Esophagus squamous epithelium (tissue), 5 donors: ENCODE measurements at regions not wholly inside any gene's neighbourhood (a gene's known extent, or its start where the extent isn't known, plus 50 kb on each side); places are given as distances from the start of the nearest gene placed in this dataset.
"Not testable (repeated sequence)": the region's sequence is repeated elsewhere in the genome, so short reads cannot be mapped to it uniquely, and the experiment has no call there.

ENCODE experiments used
- DNase-seq: peaks from one replicate; lab custom pipeline; 2025; lab: John Stamatoyannopoulos, UW
- H3K27ac ChIP-seq, 4 donors: fragments of 200-600 bp; sonication (generic); one replicate each; pipeline ENCODE4 v1.5.1; 2016 to 2019; ENCODE audit warnings: mild to moderate bottlenecking in 1 of 4
- H3K27me3 ChIP-seq, 4 donors: fragments of 200-600 bp; sonication (generic); 1 replicate in 3 of 4; 2 replicates in 1 of 4; pipeline versions ENCODE4 v1.5.1 to v1.6.0; 2017 to 2021; ENCODE audit warnings: antibody characterized with exemption in 1 of 4
- H3K36me3 ChIP-seq, 3 donors: fragments of 200-600 bp; sonication (generic); one replicate each; pipeline ENCODE4 v1.5.1; 2016 to 2019
- H3K4me1 ChIP-seq, 3 donors: fragments of 200-600 bp; sonication (generic); one replicate each; pipeline ENCODE4 v1.5.1; 2017 to 2019
- H3K4me3 ChIP-seq, 4 donors: fragments of 200-600 bp; sonication (generic); 1 replicate in 3 of 4; 2 replicates in 1 of 4; pipeline ENCODE4 v1.5.1; 2016 to 2019; ENCODE audit warnings: mild to moderate bottlenecking in 2 of 4, moderate library complexity in 1 of 4
- H3K9me3 ChIP-seq, 3 donors: fragments of 200-600 bp; sonication (generic); one replicate each; pipeline ENCODE4 v1.5.1; 2016 to 2019
- CTCF ChIP-seq, 6 experiments: fragments of 450-650 bp in 4 of 6; fragments of 200-600 bp in 2 of 6; sonication (generic) in 2 of 6; IDR thresholded peaks; one replicate each; pipeline ENCODE4 v1.5.1; 2016 to 2019; ENCODE audit warnings: antibody characterized with exemption in 6 of 6, mild to moderate bottlenecking in 4 of 6, moderate library complexity in 4 of 6
- POLR2A ChIP-seq, 4 donors: fragments of 450-650 bp; IDR thresholded peaks; one replicate each; pipeline ENCODE4 v1.6.1; 2017; ENCODE audit warnings: antibody characterized with exemption in 4 of 4, mild to moderate bottlenecking in 4 of 4, moderate library complexity in 3 of 4
- WGBS, 2 donors: methylation state at CpG; one replicate each; pipeline ENCODE4 v1.1.5; 2018; 5-methylcytosine and 5-hydroxymethylcytosine counted together
- intact Hi-C: fragments of 100-400 bp; cut with DNase I; formaldehyde crosslinking; loops from one replicate; pipeline ENCODE4 v1.15.0; 2022
- donor health status: DM: yes; HTN: yes; CAD: no.

- Histone ChIP-seq H3K27me3 (no peaks in the 10 kb centered on the region), H3K4me1 (no peaks in the 10 kb centered on the region), H3K9me3 (peaks cover 0 to 15% (median 0%) of the 10 kb centered on the region in 3 donors), H3K4me3 (no peak overlapping the region), H3K27ac (no peak overlapping the region), H3K36me3 (no peaks in the 10 kb centered on the region)
- WGBS, 2 donors: 61 to 75% methylated on average over 2 of the region's 2 CpGs
- DNase-seq: no peak
- intact Hi-C loops: no loop called here
- TF ChIP-seq CTCF (IDR thresholded peaks at IDR 0.05) (no peak), POLR2A (IDR thresholded peaks at IDR 0.05) (no peak)
Measured at GRCh38 chr4:116275006-116275405, 810.4 kb downstream of the TRAM1L1 start.

GRCh38 chr4:116272336-116272735 is 813.0 kb downstream of the TRAM1L1 start:
- Histone ChIP-seq H3K27ac (no peak overlapping the region), H3K27me3 (no peaks in the 10 kb centered on the region), H3K4me3 (no peak overlapping the region), H3K9me3 (peaks cover 0 to 15% (median 0%) of the 10 kb centered on the region in 3 donors), H3K36me3 (no peaks in the 10 kb centered on the region), H3K4me1 (no peaks in the 10 kb centered on the region)
- 59 to 71% methylated on average over 1 of the region's 1 CpG for WGBS, 2 donors
- intact Hi-C loops: no loop called here
- TF ChIP-seq CTCF (IDR thresholded peaks at IDR 0.05) (no peak), POLR2A (IDR thresholded peaks at IDR 0.05) (no peak)
- DNase-seq: no peak

GRCh38 chr4:116260931-116261330 is 824.4 kb downstream of the TRAM1L1 start:
- H3K4me1 ChIP-seq, intact Hi-C loops: not testable (repeated sequence)
- WGBS, 2 donors: 55 to 60% methylated on average over 3 of the region's 3 CpGs

GRCh38 chr4:116244771-116245170 is 840.6 kb downstream of the TRAM1L1 start:
- intact Hi-C loops: no loop called here
- H3K27me3 ChIP-seq: no peaks in the 10 kb centered on the region
- H3K4me1 ChIP-seq: no peaks in the 10 kb centered on the region
- WGBS, 2 donors: 43 to 50% methylated on average over 1 of the region's 1 CpG
- no peak overlapping the region for H3K27ac ChIP-seq
- H3K4me3 ChIP-seq: no peak overlapping the region
- H3K36me3 ChIP-seq: no peaks in the 10 kb centered on the region
- DNase-seq: no peak
- H3K9me3 ChIP-seq: no peaks in the 10 kb centered on the region
- no peak for TF ChIP-seq CTCF (IDR thresholded peaks at IDR 0.05)
- TF ChIP-seq POLR2A (IDR thresholded peaks at IDR 0.05): no peak

More at GRCh38 chr4:116260931-116261330, 824.4 kb downstream of the TRAM1L1 start:
- peaks cover 0 to 15% (median 6%) of the 10 kb centered on the region in 3 donors for H3K9me3 ChIP-seq
- H3K36me3 ChIP-seq, H3K4me3 ChIP-seq, H3K27me3 ChIP-seq, DNase-seq, H3K27ac ChIP-seq: not testable (repeated sequence)

- DNase-seq: no peak
- H3K4me1 ChIP-seq: no peaks in the 10 kb centered on the region
- 20 to 30% methylated on average over 2 of the region's 2 CpGs for WGBS, 2 donors
- no peak overlapping the region for H3K4me3 ChIP-seq
- H3K36me3 ChIP-seq: no peaks in the 10 kb centered on the region
- no peaks in the 10 kb centered on the region for H3K9me3 ChIP-seq
- intact Hi-C loops: no loop called here
- no peak overlapping the region for H3K27ac ChIP-seq
- no peaks in the 10 kb centered on the region for H3K27me3 ChIP-seq
- TF ChIP-seq POLR2A (IDR thresholded peaks at IDR 0.05): no peak
- no peak for TF ChIP-seq CTCF (IDR thresholded peaks at IDR 0.05)
Measured at GRCh38 chr4:116243431-116243830, 841.9 kb downstream of the TRAM1L1 start.

GRCh38 chr4:116233971-116234370 is 851.4 kb downstream of the TRAM1L1 start:
- intact Hi-C loops: no loop called here
- H3K9me3 ChIP-seq: no peaks in the 10 kb centered on the region
- DNase-seq: no peak

GRCh38 chr4:116231999-116232398 is 853.4 kb downstream of the TRAM1L1 start:
- intact Hi-C loops, H3K4me1 ChIP-seq, H3K27me3 ChIP-seq, H3K4me3 ChIP-seq, H3K36me3 ChIP-seq, DNase-seq, H3K27ac ChIP-seq, H3K9me3 ChIP-seq: not testable (repeated sequence)
- 61 to 73% methylated on average over 3 to 4 of the region's 4 CpGs for WGBS, 2 donors

More at GRCh38 chr4:116233971-116234370, 851.4 kb downstream of the TRAM1L1 start:
- Histone ChIP-seq H3K27ac (no peak overlapping the region), H3K27me3 (no peaks in the 10 kb centered on the region), H3K4me1 (no peaks in the 10 kb centered on the region), H3K4me3 (no peak overlapping the region), H3K36me3 (no peaks in the 10 kb centered on the region)
- TF ChIP-seq CTCF (IDR thresholded peaks at IDR 0.05) (no peak), POLR2A (IDR thresholded peaks at IDR 0.05) (no peak)
